Activated CD4-positive, alpha-beta T cell treated with anti-CD3 and anti-CD28 coated beads, Interleukin-2, amount 10 ng/mL, durations not matched to agents 7 days and 5 days (primary cell): ENCODE measurements at regions not wholly inside any gene's neighbourhood (a gene's known extent, or its start where the extent isn't known, plus 50 kb on each side); places are given as distances from the start of the nearest gene placed in this dataset.
"Not testable (repeated sequence)": the region's sequence is repeated elsewhere in the genome, so short reads cannot be mapped to it uniquely, and the experiment has no call there.

Experiments used
- CTCF ChIA-PET: fragments of 350-600 bp; sonication (Branson Sonifier 250); formaldehyde crosslinking; loops from one replicate; lab custom pipeline; 2021; ENCODE audit warnings: antibody characterized with exemption; lab: Charles Lee
- POLR2A ChIA-PET: fragments of 350-600 bp; sonication (Branson Sonifier 250); formaldehyde crosslinking; loops from one replicate; lab custom pipeline; 2021; ENCODE audit warnings: antibody characterized with exemption; lab: Charles Lee
- DNase-seq: peaks from one replicate; pipeline ENCODE4 v3.0.0-alpha.2; 2020
- H3K27ac Mint-ChIP-seq: one replicate; pipeline ENCODE4 v1.8.0; 2021; ENCODE audit warnings: mild to moderate bottlenecking, moderate library complexity, mixed read lengths
- H3K27me3 Mint-ChIP-seq: one replicate; pipeline ENCODE4 v1.8.0; 2021; ENCODE audit warnings: mixed read lengths
- H3K36me3 Mint-ChIP-seq: one replicate; pipeline ENCODE4 v1.8.0; 2021; ENCODE audit warnings: low read depth, mixed read lengths
- H3K4me1 Mint-ChIP-seq: one replicate; pipeline ENCODE4 v1.8.0; 2021; ENCODE audit warnings: mixed read lengths
- H3K4me3 Mint-ChIP-seq: one replicate; pipeline ENCODE4 v1.8.0; 2021; ENCODE audit warnings: mild to moderate bottlenecking, moderate library complexity, mixed read lengths
- H3K9me3 Mint-ChIP-seq: one replicate; pipeline ENCODE4 v1.8.0; 2021; ENCODE audit warnings: mixed read lengths

DNA sequence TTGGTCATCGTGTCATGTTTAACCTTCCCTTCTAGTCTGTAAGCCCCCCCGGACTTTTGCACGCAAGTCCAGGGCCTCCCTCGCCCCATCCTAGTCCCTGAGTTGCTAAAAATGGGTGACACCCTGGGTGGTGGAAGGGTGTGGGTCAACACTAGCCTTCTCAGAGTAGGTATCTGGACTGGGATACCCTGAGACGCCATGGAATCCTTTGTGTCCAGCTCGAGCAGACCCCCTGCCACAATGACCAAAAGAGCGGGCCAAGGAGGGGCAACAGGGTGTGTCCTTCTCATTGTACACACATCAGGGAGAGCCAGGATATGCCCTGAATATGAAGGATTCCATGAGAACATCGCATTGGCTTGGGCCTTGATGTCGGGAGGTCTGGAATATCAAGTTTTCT lies 67.5 kb upstream of the ATP12A start:
- no peak overlapping the region for H3K4me3 Mint-ChIP-seq
- no peaks in the 10 kb centered on the region for H3K36me3 Mint-ChIP-seq
- H3K9me3 Mint-ChIP-seq, result no peaks in the 10 kb centered on the region
- H3K4me1 Mint-ChIP-seq, result peaks cover 24% of the 10 kb centered on the region
- H3K27ac Mint-ChIP-seq, result no peak overlapping the region
- ChIA-PET CTCF (interaction anchor here (1.5 to 1.6 kb wide), 2 partner anchors 10 to 11 kb away, joined by 4 to 7 read pairs; no protein-coding TSS in a partner anchor), POLR2A (no interaction called here)
- no peak for DNase-seq
- no peaks in the 10 kb centered on the region for H3K27me3 Mint-ChIP-seq

DNA sequence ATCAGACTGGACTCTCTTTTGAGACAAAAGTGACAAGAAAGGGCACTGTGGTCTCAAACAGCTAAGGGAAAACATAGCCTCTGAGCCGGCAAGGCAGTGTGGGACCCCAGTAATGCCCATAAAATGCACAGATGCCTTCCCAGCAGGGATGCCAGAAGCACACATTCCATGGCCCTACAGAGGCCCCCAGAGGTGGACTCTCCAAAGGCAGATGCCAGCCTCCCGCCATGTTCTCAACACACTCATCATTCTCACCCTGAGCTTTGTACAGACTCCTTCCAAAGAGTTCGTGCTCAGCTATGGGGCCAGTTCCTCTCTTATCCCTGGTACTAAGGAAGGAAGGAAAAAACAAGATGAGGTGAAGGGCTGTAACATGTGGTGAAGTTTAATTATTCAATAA lies 67.1 kb upstream of the ATP12A start:
- POLR2A ChIA-PET, result no interaction called here

DNA sequence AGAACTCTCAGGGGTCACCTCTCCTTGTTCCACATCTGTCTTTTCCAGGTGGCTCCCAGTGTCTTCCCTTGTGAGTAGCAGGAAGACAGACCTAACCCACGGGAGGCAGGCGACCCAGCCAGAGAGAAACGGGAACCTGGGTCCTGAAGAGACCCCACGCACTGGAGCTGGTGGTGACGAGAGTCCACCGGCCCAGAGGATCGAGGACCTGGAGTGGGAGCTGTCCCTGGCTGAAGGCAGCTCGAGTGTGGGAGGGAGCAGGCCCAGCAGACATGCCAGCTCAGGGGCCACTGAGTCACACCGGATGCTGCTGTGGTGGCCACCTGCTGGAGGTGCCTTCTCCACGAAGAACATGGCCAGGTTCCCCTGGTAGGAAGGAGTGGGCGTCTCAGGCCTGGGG lies 66.5 kb upstream of the ATP12A start:
- CTCF ChIA-PET, result interaction anchor here (1.5 kb wide), 1 partner anchor 9 kb away, joined by 4 read pairs; no protein-coding TSS in a partner anchor
- POLR2A ChIA-PET, result no interaction called here
- Mint-ChIP-seq H3K9me3 (no peaks in the 10 kb centered on the region), H3K36me3 (peaks cover 3% of the 10 kb centered on the region), H3K4me3 (no peak overlapping the region), H3K27ac (no peak overlapping the region), H3K4me1 (peaks cover 35% of the 10 kb centered on the region), H3K27me3 (no peaks in the 10 kb centered on the region)
- no peak for DNase-seq

More for the DNA sequence above, 67.1 kb upstream of the ATP12A start:
- Mint-ChIP-seq H3K4me3 (no peak overlapping the region), H3K27me3 (no peaks in the 10 kb centered on the region), H3K36me3 (no peaks in the 10 kb centered on the region), H3K27ac (no peak overlapping the region), H3K9me3 (no peaks in the 10 kb centered on the region), H3K4me1 (peaks cover 28% of the 10 kb centered on the region)
- DNase-seq, result no peak
- CTCF ChIA-PET, result interaction anchor here (1.5 to 1.6 kb wide), 2 partner anchors 10 to 11 kb away, joined by 4 to 7 read pairs; no protein-coding TSS in a partner anchor

DNA sequence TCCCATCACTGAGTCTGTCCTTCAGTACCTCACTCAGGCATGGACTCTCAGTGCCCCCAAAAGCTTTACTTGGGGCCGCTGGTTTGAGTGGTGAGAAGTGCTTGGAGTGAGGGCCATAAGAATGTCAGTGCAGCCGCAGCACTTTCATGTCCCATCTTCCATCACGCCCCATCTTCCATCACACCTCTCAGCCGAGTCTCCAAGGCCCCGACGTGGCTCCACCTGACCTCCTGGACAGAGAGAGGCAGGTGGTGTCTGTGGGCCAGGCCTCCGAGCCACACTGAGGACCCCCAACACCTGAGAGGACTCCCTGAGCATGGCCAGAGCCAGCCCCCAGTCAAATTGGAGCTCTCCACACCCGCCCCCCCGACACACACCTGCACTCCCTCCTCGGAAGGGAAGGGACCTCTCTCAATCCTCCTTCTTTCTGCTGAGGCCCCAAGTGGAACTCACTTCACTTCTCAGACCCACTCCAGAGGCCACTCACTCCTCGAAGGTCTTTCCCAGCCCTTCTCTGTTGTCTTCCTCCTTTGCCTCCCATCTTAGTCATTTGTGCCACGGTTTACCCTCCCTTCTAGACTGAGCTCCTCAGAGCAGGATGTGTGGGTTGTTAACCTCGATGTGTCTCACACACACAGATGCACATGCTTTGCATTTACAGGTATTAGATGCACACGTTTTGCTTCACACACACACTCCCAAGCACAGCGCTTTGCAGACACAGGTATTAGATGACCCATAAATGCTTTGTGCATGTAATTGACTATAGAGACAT lies 65.7 kb upstream of the ATP12A start:
- POLR2A ChIA-PET, result no interaction called here
- CTCF ChIA-PET, result no interaction called here
- Mint-ChIP-seq H3K4me3 (no peak overlapping the region), H3K27me3 (no peaks in the 10 kb centered on the region), H3K36me3 (peaks cover 5% of the 10 kb centered on the region), H3K9me3 (no peaks in the 10 kb centered on the region), H3K27ac (peak overlapping the region; percentile 14), H3K4me1 (peaks cover 42% of the 10 kb centered on the region)
- DNase-seq, result no peak

DNA sequence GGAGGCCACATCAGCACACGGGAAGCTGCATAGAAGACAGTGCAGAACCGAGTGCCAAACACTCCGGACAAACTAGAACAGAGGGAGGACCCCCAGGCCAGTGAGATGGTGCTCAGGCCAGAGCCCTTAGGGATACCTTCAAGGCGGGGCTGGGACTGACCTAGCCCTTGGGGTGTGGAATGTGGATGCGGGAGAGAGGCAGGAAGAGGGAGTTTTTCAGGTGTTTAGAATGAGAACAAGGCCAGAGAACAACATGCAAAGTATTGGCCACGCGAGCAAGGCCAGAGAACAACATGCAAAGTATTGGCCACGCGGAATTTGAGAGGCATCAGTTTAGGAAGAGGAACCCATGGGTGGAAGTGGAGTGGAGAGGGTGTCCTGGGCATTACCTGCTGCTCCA lies 65.1 kb upstream of the ATP12A start:
- DNase-seq, result no peak
- Mint-ChIP-seq H3K4me1 (peaks cover 45% of the 10 kb centered on the region), H3K27ac (no peak overlapping the region), H3K9me3 (no peaks in the 10 kb centered on the region), H3K4me3 (no peak overlapping the region), H3K36me3 (peaks cover 5% of the 10 kb centered on the region), H3K27me3 (no peaks in the 10 kb centered on the region)
- ChIA-PET POLR2A (no interaction called here), CTCF (no interaction called here)

DNA sequence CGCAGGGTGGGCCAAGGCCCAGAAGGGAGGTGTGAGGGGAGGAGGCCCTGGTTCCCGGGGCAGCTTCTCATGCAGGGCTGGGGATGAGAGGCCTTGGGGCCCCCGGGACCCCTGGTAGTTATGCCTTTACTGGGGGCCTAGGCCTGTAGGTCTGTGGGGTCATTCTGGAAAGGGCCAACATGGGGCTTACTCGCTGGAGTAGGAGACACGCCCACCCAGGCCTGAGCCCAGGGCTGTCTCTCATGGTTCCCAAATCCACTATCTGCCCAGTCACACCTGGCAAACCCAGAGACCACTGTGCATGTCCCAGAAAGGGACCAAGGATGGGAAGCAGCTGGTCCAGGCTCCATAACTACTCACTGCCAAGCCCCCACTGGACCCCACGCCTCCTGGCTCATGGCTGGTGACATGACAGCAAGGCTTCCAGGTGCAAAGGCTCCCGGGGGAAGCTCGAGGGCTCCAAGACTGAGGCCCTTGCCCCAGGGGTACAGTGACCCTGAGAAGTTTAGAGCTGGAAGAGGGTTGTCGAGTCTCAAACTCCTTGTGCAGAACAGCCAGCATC lies 64.2 kb upstream of the ATP12A start:
- Mint-ChIP-seq H3K4me1 (peaks cover 41% of the 10 kb centered on the region), H3K36me3 (peaks cover 8% of the 10 kb centered on the region), H3K9me3 (no peaks in the 10 kb centered on the region), H3K4me3 (no peak overlapping the region), H3K27me3 (no peaks in the 10 kb centered on the region), H3K27ac (no peak overlapping the region)
- DNase-seq, result no peak
- POLR2A ChIA-PET, result no interaction called here
- CTCF ChIA-PET, result interaction anchor here (1.5 kb wide), 1 partner anchor 13 kb away, joined by 3 read pairs; no protein-coding TSS in a partner anchor

DNA sequence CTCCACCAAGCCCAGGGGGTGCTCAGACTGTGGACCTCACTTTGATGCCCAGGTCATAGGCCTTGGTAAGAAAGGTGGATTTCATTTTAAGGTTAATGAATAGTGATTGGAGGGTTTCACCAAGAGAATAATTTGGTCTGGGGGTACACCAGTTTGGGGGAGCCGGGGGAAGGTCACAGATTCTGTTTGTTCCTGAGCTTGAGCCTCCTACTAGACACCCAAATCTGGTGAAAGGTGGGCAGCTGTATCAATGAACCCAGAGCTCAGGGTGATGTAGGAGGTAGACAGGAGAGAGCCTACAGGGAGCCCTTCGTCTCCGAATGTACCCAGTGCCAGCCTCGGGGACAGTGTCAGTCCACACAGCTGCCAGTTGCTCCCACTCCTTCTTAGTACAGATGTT lies 63.7 kb upstream of the ATP12A start:
- Mint-ChIP-seq H3K4me1 (peaks cover 39% of the 10 kb centered on the region), H3K9me3 (no peaks in the 10 kb centered on the region), H3K27ac (no peak overlapping the region), H3K4me3 (no peak overlapping the region), H3K27me3 (no peaks in the 10 kb centered on the region), H3K36me3 (peaks cover 8% of the 10 kb centered on the region)
- no peak for DNase-seq
- CTCF ChIA-PET, result interaction anchor here (1.5 kb wide), 1 partner anchor 12 kb away, joined by 3 read pairs; no protein-coding TSS in a partner anchor
- POLR2A ChIA-PET, result interaction anchor here (0.7 kb wide), 1 partner anchor 318 kb away, joined by 3 read pairs; no protein-coding TSS in a partner anchor

DNA sequence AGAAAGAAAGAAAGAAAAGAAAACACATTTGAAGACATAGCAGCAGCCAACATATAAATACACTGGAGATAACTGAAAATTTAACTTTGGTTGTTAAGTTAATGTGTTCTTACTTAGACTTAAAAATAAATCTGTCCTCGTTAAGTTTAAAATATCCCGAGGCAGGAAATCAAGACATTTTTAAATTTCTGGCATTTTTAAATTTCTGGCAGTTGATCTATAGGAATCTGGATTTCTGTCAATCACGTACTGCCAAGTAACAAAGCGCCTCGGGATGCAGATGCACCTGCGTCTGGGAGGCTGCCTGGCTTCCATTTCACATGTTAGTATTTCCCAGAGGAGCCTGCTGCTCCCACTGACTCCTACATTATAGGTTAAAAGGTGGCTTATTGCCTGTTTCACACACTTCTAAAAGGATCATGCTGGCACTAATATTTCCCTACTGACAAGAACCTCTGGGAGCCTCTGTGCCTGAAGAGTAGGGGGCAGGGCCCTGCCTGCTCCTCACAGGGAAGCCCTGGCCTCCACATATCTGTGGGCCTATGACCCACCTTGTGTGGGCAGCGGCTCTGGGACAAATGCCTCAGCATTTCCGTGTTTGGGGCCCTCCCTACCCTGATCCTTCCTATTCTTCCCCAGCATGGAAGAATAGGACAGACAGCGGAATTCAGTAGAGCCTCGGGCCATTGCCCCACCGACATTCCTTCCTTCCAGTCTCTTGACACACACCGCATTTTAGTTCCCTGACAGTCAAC lies 62.8 kb upstream of the ATP12A start:
- DNase-seq, result no peak
- no peak overlapping the region for H3K4me3 Mint-ChIP-seq
- CTCF ChIA-PET, result interaction anchor here (1.5 kb wide), 2 partner anchors 10 to 11 kb away, joined by 3 to 4 read pairs; no protein-coding TSS in a partner anchor
- H3K27me3 Mint-ChIP-seq, result no peaks in the 10 kb centered on the region
- POLR2A ChIA-PET, result interaction anchor here (0.7 kb wide), 1 partner anchor 319 kb away, joined by 3 read pairs; no protein-coding TSS in a partner anchor
- peaks cover 39% of the 10 kb centered on the region for H3K4me1 Mint-ChIP-seq
- H3K9me3 Mint-ChIP-seq, result no peaks in the 10 kb centered on the region
- peaks cover 8% of the 10 kb centered on the region for H3K36me3 Mint-ChIP-seq
- peak overlapping the region; percentile 87 for H3K27ac Mint-ChIP-seq

DNA sequence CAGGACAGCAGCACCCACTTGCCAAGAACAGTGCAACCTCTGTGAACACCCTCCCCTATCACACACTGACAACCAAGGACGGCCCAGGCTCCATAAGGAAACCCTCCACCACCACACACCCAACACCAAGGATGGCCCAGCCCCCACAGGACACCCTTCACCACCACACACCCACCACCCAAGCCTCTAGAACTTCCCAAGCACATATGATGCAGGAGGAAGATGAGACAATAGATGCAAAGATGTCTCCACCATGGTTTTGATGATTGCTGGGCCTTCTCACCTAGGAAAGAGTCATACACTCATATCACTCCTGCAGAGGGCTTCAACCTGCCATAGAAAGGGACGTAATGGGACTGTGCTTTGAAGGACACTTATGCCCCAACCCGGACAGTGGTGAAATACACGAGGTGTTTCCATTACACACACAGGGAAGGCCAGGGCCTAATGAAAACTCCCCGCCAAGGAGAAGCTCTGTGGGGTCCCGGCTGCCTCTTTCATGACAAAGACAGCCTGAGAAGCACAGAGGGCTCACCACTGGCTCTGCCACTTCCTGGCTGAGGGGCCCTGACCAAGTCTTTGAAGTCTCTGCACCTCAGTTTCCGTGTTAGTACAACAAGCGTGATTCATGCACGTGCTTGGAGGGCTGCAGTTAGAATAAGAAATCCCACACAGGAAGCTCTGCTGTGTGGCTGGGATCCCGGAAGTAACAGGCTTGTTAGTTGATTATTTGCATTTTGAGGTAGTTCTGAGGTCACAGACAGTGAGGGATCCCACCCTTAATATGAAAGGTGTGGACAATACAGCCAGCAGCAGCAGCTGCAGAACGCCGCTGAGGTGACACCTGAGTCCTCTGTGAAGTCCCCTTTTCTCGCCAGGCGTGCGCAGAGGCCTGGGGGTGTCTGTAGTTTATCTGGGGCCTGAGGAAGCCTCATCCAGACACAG lies 61.9 kb upstream of the ATP12A start:
- POLR2A ChIA-PET, result no interaction called here
- H3K27ac Mint-ChIP-seq, result peak overlapping the region; percentile 87
- DNase-seq, result peak; percentile 64
- H3K27me3 Mint-ChIP-seq, result no peaks in the 10 kb centered on the region
- CTCF ChIA-PET, result interaction anchor here (1.5 to 1.7 kb wide), 2 partner anchors 9 to 11 kb away, joined by 4 to 5 read pairs; no protein-coding TSS in a partner anchor
- no peak overlapping the region for H3K4me3 Mint-ChIP-seq
- no peaks in the 10 kb centered on the region for H3K9me3 Mint-ChIP-seq
- peaks cover 39% of the 10 kb centered on the region for H3K4me1 Mint-ChIP-seq
- peaks cover 8% of the 10 kb centered on the region for H3K36me3 Mint-ChIP-seq

DNA sequence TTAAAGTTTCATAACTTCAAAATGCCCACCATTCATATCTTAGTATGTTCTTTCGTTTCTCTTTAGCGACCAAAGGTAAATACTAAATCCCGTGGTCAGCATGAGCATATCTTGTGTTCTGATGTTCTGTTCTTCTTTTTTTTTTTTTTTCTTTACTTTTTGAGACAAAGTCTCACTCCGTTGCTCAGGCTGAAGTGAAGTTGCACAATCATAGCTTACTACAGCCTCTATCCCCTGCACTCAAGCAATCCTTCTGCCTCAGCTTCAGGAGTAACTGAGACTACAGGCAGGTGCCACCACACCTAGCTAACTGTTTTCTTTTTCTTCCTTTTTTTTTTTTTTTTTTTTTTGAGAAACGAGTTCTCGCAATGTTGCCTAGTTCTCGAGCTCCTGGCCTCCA lies 60.9 kb upstream of the ATP12A start:
- DNase-seq, result no peak
- H3K4me3 Mint-ChIP-seq, result no peak overlapping the region
- H3K4me1 Mint-ChIP-seq, result peaks cover 42% of the 10 kb centered on the region

DNA sequence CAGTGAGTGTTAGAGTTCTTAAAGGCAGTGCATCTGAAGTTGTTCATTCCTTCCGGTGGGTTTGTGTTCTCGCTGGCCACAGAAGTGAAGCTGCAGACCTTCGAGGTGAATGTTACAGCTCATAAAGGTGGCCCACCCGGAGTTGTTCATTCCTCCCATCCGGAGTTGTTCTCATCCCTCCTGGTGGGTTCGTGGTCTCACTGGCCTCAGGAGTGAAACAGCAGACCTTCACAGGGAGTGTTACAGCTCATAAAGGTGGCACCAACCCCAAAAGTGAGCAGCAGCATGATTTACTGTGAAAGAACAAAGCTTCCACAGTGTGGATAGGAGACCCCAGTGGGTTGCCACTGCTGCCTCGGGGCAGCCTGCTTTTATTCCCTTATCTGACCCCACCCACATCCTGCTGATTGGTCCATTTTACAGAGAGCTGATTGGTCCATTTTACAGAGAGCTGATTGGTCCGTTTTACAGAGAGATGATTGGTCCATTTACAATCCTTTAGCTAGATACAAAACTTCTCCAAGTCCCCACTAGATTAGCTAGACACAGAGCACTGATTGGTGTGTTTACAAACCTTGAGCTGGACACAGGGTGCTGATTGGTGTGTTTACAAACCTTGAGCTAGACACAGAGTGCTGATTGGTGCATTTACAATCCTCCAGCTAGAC lies 57.6 kb upstream of the ATP12A start:
- H3K4me1 Mint-ChIP-seq, result peaks cover 56% of the 10 kb centered on the region
- H3K4me3 Mint-ChIP-seq, H3K27ac Mint-ChIP-seq, H3K27me3 Mint-ChIP-seq, DNase-seq, H3K9me3 Mint-ChIP-seq, POLR2A ChIA-PET: not testable (repeated sequence)
- H3K36me3 Mint-ChIP-seq, result peaks cover 18% of the 10 kb centered on the region
- CTCF ChIA-PET, result interaction anchor here (0.6 to 1.3 kb wide), 7 partner anchors 9 to 662 kb away, joined by 3 to 9 read pairs (median 4); no protein-coding TSS in a partner anchor

More for the DNA sequence above, 60.9 kb upstream of the ATP12A start:
- peaks cover 2% of the 10 kb centered on the region for H3K9me3 Mint-ChIP-seq
- H3K27ac Mint-ChIP-seq, result peak overlapping the region; percentile 87
- H3K36me3 Mint-ChIP-seq, result peaks cover 8% of the 10 kb centered on the region
- POLR2A ChIA-PET, result no interaction called here
- CTCF ChIA-PET, result interaction anchor here (0.7 to 1.7 kb wide), 4 partner anchors 8 to 847 kb away, joined by 3 to 5 read pairs (median 4); no protein-coding TSS in a partner anchor
- H3K27me3 Mint-ChIP-seq, result no peaks in the 10 kb centered on the region
